SK-N-SH treated with all-trans-retinoic acid at 6 μM for 48 hours (cell line): ENCODE measurements at regions not wholly inside any gene's neighbourhood (a gene's known extent, or its start where the extent isn't known, plus 50 kb on each side); places are given as distances from the start of the nearest gene placed in this dataset.

Source experiments
- ATAC-seq: fragments of 200-7000 bp; cut with Tn5 transposase; 3 replicates; pipeline ENCODE4 v1.9.1; 2020; ENCODE audit warnings: mild to moderate bottlenecking, moderate library complexity
- ARNTL ChIP-seq: fragments of 450-650 bp; formaldehyde crosslinking; IDR thresholded peaks from 2 replicates; pipeline ENCODE4 v1.5.0; 2020; ENCODE audit warnings: low read depth, mild to moderate bottlenecking, moderate library complexity, borderline replicate concordance
- BACH2 ChIP-seq: fragments of 250-450 bp; sonication (Bioruptor Pico); IDR thresholded peaks from 2 replicates; pipeline ENCODE4 v1.9.0; 2021; ENCODE audit warnings: mild to moderate bottlenecking, borderline replicate concordance
- CREB5 ChIP-seq: fragments of 250-450 bp; sonication (Bioruptor Pico); IDR thresholded peaks from 2 replicates; pipeline ENCODE4 v1.5.1; 2020; ENCODE audit warnings: low read depth, mild to moderate bottlenecking, moderate library complexity
- CSDC2 ChIP-seq: fragments of 250-450 bp; sonication (Bioruptor Pico); IDR thresholded peaks from 2 replicates; pipeline ENCODE4 v1.5.0; 2020; ENCODE audit warnings: mild to moderate bottlenecking, moderate library complexity
- CSRNP3 ChIP-seq: fragments of 250-450 bp; sonication (Bioruptor Pico); IDR thresholded peaks from 2 replicates; pipeline ENCODE4 v1.5.1; 2021; ENCODE audit warnings: mild to moderate bottlenecking, moderate library complexity
- ESRRG ChIP-seq: fragments of 250-450 bp; sonication (Bioruptor Pico); IDR thresholded peaks from 2 replicates; pipeline ENCODE4 v1.6.1; 2021; ENCODE audit warnings: mild to moderate bottlenecking
- GLIS3 ChIP-seq: fragments of 250-450 bp; sonication (Bioruptor Pico); IDR thresholded peaks from 2 replicates; pipeline ENCODE4 v1.5.0; 2020; ENCODE audit warnings: mild to moderate bottlenecking, moderate library complexity
- ISL1 ChIP-seq: fragments of 250-450 bp; sonication (Bioruptor Pico); IDR thresholded peaks from 2 replicates; pipeline ENCODE4 v2.1.2; 2022; ENCODE audit warnings: mild to moderate bottlenecking, moderate library complexity
- OSR1 ChIP-seq: fragments of 250-450 bp; sonication (Bioruptor Pico); IDR thresholded peaks from 2 replicates; pipeline ENCODE4 v1.8.0; 2022; ENCODE audit warnings: moderate library complexity, mild to moderate bottlenecking, inconsistent platforms
- PATZ1 ChIP-seq: fragments of 250-450 bp; sonication (Bioruptor Pico); IDR thresholded peaks from 2 replicates; pipeline ENCODE4 v1.8.0; 2020; ENCODE audit warnings: mild to moderate bottlenecking, moderate library complexity, borderline replicate concordance
- POU6F1 ChIP-seq: fragments of 250-450 bp; sonication (Bioruptor Pico); IDR thresholded peaks from 2 replicates; pipeline ENCODE4 v1.8.0; 2021; ENCODE audit warnings: low read depth, mild to moderate bottlenecking, moderate library complexity, borderline replicate concordance
- PPARA ChIP-seq: fragments of 250-450 bp; sonication (Bioruptor Pico); IDR thresholded peaks from 2 replicates; pipeline ENCODE4 v1.5.0; 2020; ENCODE audit warnings: mild to moderate bottlenecking, borderline replicate concordance
- RARB ChIP-seq: fragments of 250-450 bp; sonication (Bioruptor Pico); IDR thresholded peaks from 2 replicates; pipeline ENCODE4 v1.8.0; 2021; ENCODE audit warnings: mild to moderate bottlenecking, moderate library complexity
- SNAI2 ChIP-seq: fragments of 250-450 bp; sonication (Bioruptor Pico); IDR thresholded peaks from 2 replicates; pipeline ENCODE4 v1.5.0; 2020; ENCODE audit warnings: mild to moderate bottlenecking, moderate library complexity
- TCF4 ChIP-seq: fragments of 250-450 bp; sonication (Bioruptor Pico); IDR thresholded peaks from 2 replicates; pipeline ENCODE4 v1.8.0; 2021; ENCODE audit warnings: mild to moderate bottlenecking, moderate library complexity, borderline replicate concordance
- TOX ChIP-seq: fragments of 250-450 bp; sonication (Bioruptor Pico); IDR thresholded peaks from 2 replicates; pipeline ENCODE4 v1.8.0; 2021; ENCODE audit warnings: mild to moderate bottlenecking, moderate library complexity, borderline replicate concordance
- TSHZ2 ChIP-seq: fragments of 250-450 bp; sonication (Bioruptor Pico); IDR thresholded peaks from 2 replicates; pipeline ENCODE4 v1.5.0; 2020; ENCODE audit warnings: mild to moderate bottlenecking, moderate library complexity
- ZC3H10 ChIP-seq: fragments of 250-450 bp; sonication (Bioruptor Pico); IDR thresholded peaks from 2 replicates; pipeline ENCODE4 v1.5.1; 2021; ENCODE audit warnings: mild to moderate bottlenecking, moderate library complexity
- ZFP3 ChIP-seq: fragments of 250-450 bp; sonication (Bioruptor Pico); IDR thresholded peaks from 2 replicates; pipeline ENCODE4 v1.5.0; 2020; ENCODE audit warnings: mild to moderate bottlenecking, moderate library complexity
- ZFP30 ChIP-seq: fragments of 450-650 bp; formaldehyde crosslinking; IDR thresholded peaks from 2 replicates; pipeline ENCODE4 v1.5.0; 2022; ENCODE audit warnings: mild to moderate bottlenecking, moderate library complexity
- ZNF565 ChIP-seq: fragments of 450-650 bp; formaldehyde crosslinking; conservative IDR thresholded peaks from 2 replicates; pipeline ENCODE4 v1.5.0; 2020; ENCODE audit warnings: low read depth, mild to moderate bottlenecking, moderate library complexity
- ZNF70 ChIP-seq: fragments of 450-650 bp; formaldehyde crosslinking; IDR thresholded peaks from 2 replicates; pipeline ENCODE4 v1.5.0; 2020; ENCODE audit warnings: mild to moderate bottlenecking, moderate library complexity
- ZNF8 ChIP-seq: fragments of 450-650 bp; formaldehyde crosslinking; IDR thresholded peaks from 2 replicates; pipeline ENCODE4 v1.5.0; 2020; ENCODE audit warnings: mild to moderate bottlenecking, moderate library complexity

- TF ChIP-seq PPARA (CRISPR knock-in tag) (no peak), GLIS3 (CRISPR knock-in tag) (no peak), TOX (no peak)
- TF ChIP-seq, all 23 proteins: peak for 0
- ATAC-seq, result no peak
These were observed 1129.6 kb downstream of the SORCS3 start for GRCh38 chr10:105770524-105771212.

- TF ChIP-seq SNAI2 (CRISPR knock-in tag), result no peak
- TF ChIP-seq CSRNP3 (CRISPR knock-in tag), result no peak
- TF ChIP-seq PPARA (CRISPR knock-in tag), result no peak
- TF ChIP-seq CREB5 (CRISPR knock-in tag), result no peak
- TF ChIP-seq CSDC2, result no peak
- TF ChIP-seq ZNF70, result no peak
- no peak for TF ChIP-seq PATZ1 (CRISPR knock-in tag)
- no peak for TF ChIP-seq ZC3H10 (CRISPR knock-in tag)
- no peak for TF ChIP-seq ZFP30 (CRISPR knock-in tag)
- TF ChIP-seq ESRRG, result no peak
- TF ChIP-seq TCF4 (CRISPR knock-in tag), result no peak
- no peak for TF ChIP-seq ZNF565
- TF ChIP-seq GLIS3 (CRISPR knock-in tag), result no peak
- no peak for TF ChIP-seq ARNTL (CRISPR knock-in tag)
- no peak for TF ChIP-seq POU6F1
- no peak for TF ChIP-seq TOX
- TF ChIP-seq ZFP3 (CRISPR knock-in tag), result no peak
- no peak for TF ChIP-seq ZNF8 (CRISPR knock-in tag)
- no peak for TF ChIP-seq RARB
- TF ChIP-seq, all 23 proteins: peak for 0
- no peak for ATAC-seq
These were observed 1128.4 kb downstream of the SORCS3 start for GRCh38 chr10:105769248-105770184.

GRCh38 chr10:105763611-105764010, 1122.5 kb downstream of the SORCS3 start:
- no peak for ATAC-seq
- TF ChIP-seq TCF4 (CRISPR knock-in tag) (no peak), BACH2 (CRISPR knock-in tag) (no peak), PATZ1 (CRISPR knock-in tag) (no peak), ISL1 (CRISPR knock-in tag) (no peak), TSHZ2 (no peak), ARNTL (CRISPR knock-in tag) (no peak), ZFP3 (CRISPR knock-in tag) (no peak), ZNF70 (no peak), GLIS3 (CRISPR knock-in tag) (no peak), ESRRG (no peak), RARB (no peak), PPARA (CRISPR knock-in tag) (no peak), TOX (no peak), ZFP30 (CRISPR knock-in tag) (no peak), CREB5 (CRISPR knock-in tag) (no peak), ZNF565 (no peak), ZC3H10 (CRISPR knock-in tag) (no peak), OSR1 (CRISPR knock-in tag) (no peak)
